ENCODE measurements at regions not wholly inside any gene's neighbourhood (a gene's known extent, or its start where the extent isn't known, plus 50 kb on each side); places are given as distances from the start of the nearest gene placed in this dataset.

DNA sequence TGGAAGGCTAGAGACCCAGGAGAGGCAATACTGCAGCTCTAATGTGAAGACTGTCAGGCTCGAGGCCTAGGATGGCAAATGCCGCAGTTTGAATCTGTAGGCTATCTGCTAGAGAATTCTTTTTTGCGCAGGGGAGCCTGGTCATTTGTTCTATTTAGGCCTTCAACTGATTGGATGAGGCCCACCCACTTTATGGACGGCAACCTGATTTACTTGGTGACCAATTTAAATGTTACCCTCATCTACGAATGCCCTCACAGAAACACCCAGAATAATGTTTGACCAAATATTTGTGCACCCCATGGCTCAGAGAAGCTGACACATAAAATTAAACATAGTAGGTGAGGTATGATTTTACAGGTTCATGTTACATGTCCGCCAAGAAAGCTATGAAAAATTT, 300.7 kb upstream of the GRM7 start:
- Histone ChIP-seq H2AFZ (ENCODE audit: low read length) (no peak overlapping the region), H3K4me3 (replicated peaks in 1 of 3; ENCODE audit: insufficient read depth in 1 of 3, low read depth in 2 of 3, low read length in 3 of 3) (no peak overlapping the region), H3K79me2 (ENCODE audit: insufficient read depth, low read length) (no peaks in the 10 kb centered on the region), H3K4me2 (ENCODE audit: low read depth, low read length) (no peak overlapping the region), H3K27ac (ENCODE audit: extremely low read length, insufficient read depth, low read length) (no peak overlapping the region), H3K36me3 (replicated peaks in 1 of 2; ENCODE audit: control insufficient read depth in 1 of 2, insufficient read depth in 2 of 2, low read length in 2 of 2) (no peaks in the 10 kb centered on the region), H3K27me3 (ENCODE audit: control insufficient read depth in 1 of 2, insufficient read depth in 2 of 2, low read length in 2 of 2) (no peaks in the 10 kb centered on the region), H3K9me3 (ENCODE audit: low read length) (peaks cover 75% of the 10 kb centered on the region), H3K9ac (ENCODE audit: insufficient read depth, low read depth, low read length) (no peak overlapping the region), H3K4me1 (ENCODE audit: insufficient read depth, low read length) (no peaks in the 10 kb centered on the region), H4K20me1 (ENCODE audit: insufficient read depth, low read length) (no peaks in the 10 kb centered on the region)
- ATAC-seq (no peak), FAIRE-seq (no peak), DNase-seq (ENCODE audit: low spot score) (no peak)
- ChIA-PET CTCF (ENCODE audit: low intra/inter-chr PET ratio, low total read pairs) (no interaction called here), POLR2A (no interaction called here)
- no peak for TF ChIP-seq ZNF430 (CRISPR knock-in tag; IDR thresholded peaks at IDR 0.05)
- TF ChIP-seq FLYWCH1 (CRISPR knock-in tag; IDR thresholded peaks at IDR 0.05): no peak
- TF ChIP-seq RXRA (CRISPR knock-in tag; IDR thresholded peaks at IDR 0.05): no peak
- TF ChIP-seq TRIM24 (CRISPR knock-in tag; IDR thresholded peaks at IDR 0.05): no peak
- no peak for TF ChIP-seq LCORL (IDR thresholded peaks at IDR 0.05)
- TF ChIP-seq LCORL (CRISPR knock-in tag; IDR thresholded peaks at IDR 0.05): no peak
- TF ChIP-seq GZF1 (CRISPR knock-in tag; IDR thresholded peaks at IDR 0.05): no peak
- TF ChIP-seq, protein P1, sequence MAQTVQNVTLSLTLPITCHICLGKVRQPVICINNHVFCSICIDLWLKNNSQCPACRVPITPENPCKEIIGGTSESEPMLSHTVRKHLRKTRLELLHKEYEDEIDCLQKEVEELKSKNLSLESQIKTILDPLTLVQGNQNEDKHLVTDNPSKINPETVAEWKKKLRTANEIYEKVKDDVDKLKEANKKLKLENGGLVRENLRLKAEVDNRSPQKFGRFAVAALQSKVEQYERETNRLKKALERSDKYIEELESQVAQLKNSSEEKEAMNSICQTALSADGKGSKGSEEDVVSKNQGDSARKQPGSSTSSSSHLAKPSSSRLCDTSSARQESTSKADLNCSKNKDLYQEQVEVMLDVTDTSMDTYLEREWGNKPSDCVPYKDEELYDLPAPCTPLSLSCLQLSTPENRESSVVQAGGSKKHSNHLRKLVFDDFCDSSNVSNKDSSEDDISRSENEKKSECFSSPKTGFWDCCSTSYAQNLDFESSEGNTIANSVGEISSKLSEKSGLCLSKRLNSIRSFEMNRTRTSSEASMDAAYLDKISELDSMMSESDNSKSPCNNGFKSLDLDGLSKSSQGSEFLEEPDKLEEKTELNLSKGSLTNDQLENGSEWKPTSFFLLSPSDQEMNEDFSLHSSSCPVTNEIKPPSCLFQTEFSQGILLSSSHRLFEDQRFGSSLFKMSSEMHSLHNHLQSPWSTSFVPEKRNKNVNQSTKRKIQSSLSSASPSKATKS (CRISPR knock-in tag; IDR thresholded peaks at IDR 0.05): no peak
- TF ChIP-seq TAF1 (CRISPR knock-in tag; IDR thresholded peaks at IDR 0.05): no peak
- no peak for TF ChIP-seq NFKBIZ (CRISPR knock-in tag; IDR thresholded peaks at IDR 0.05)
- no TSS peak for BruUV-seq (replicated peaks)
- 48% methylated on average over 5 of the region's 6 CpGs for WGBS (ENCODE audit: low lambda C conversion rate)
- in situ Hi-C loops (cut with HindIII; ENCODE audit: extremely low pct_ligation_motif_present, low pct_unique_long_range_greater_than_20kb) (no loop called here), intact Hi-C loops (cut with micrococcal nuclease; ENCODE audit: unreplicated experiment) (no loop called here)

DNA sequence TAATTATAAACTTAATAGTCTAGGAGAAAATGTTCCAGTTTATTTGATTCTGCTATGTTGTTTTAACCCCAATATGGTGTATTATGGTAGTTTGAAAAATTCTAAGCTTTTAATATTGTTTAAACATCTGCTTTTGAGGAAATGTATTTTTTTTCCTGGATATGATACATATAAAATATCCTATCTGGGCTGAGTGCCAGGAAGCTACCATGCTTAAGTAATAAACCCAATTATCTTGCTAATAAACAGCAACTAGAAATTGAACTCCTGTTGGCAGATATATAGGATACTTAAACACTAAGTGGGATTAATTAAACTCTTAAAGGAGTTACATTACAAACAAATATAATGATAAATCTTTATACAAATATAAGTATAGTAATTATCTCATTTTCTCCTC, 293.7 kb upstream of the GRM7 start:
- H3K4me3 ChIP-seq (replicated peaks in 1 of 3; ENCODE audit: insufficient read depth in 1 of 3, low read depth in 2 of 3, low read length in 3 of 3): no peak overlapping the region
- no TSS peak for BruUV-seq (replicated peaks)
- H3K36me3 ChIP-seq (replicated peaks in 1 of 2; ENCODE audit: control insufficient read depth in 1 of 2, insufficient read depth in 2 of 2, low read length in 2 of 2): no peaks in the 10 kb centered on the region
- DNase-seq (ENCODE audit: low spot score) (no peak), FAIRE-seq (no peak), ATAC-seq (no peak)
- no peaks in the 10 kb centered on the region; the same call in 1 of the 2 replicates for H3K4me1 ChIP-seq (ENCODE audit: insufficient read depth, low read length)
- ChIA-PET CTCF (ENCODE audit: low intra/inter-chr PET ratio, low total read pairs) (no interaction called here), POLR2A (no interaction called here)
- no peaks in the 10 kb centered on the region for H3K79me2 ChIP-seq (ENCODE audit: insufficient read depth, low read length)
- H3K9me3 ChIP-seq (ENCODE audit: low read length): peaks cover 72% of the 10 kb centered on the region
- no peak for TF ChIP-seq HOXA5 (CRISPR knock-in tag; IDR thresholded peaks at IDR 0.05)
- no peak for TF ChIP-seq ELF1 (CRISPR knock-in tag; IDR thresholded peaks at IDR 0.05)
- TF ChIP-seq ZBTB21 (CRISPR knock-in tag; IDR thresholded peaks at IDR 0.05): no peak
- TF ChIP-seq, protein P2, sequence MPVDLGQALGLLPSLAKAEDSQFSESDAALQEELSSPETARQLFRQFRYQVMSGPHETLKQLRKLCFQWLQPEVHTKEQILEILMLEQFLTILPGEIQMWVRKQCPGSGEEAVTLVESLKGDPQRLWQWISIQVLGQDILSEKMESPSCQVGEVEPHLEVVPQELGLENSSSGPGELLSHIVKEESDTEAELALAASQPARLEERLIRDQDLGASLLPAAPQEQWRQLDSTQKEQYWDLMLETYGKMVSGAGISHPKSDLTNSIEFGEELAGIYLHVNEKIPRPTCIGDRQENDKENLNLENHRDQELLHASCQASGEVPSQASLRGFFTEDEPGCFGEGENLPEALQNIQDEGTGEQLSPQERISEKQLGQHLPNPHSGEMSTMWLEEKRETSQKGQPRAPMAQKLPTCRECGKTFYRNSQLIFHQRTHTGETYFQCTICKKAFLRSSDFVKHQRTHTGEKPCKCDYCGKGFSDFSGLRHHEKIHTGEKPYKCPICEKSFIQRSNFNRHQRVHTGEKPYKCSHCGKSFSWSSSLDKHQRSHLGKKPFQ (CRISPR knock-in tag; IDR thresholded peaks at IDR 0.05; ENCODE audit: insufficient replicate concordance): no peak
- TF ChIP-seq ZNF441 (CRISPR knock-in tag; IDR thresholded peaks at IDR 0.05; ENCODE audit: borderline replicate concordance): no peak
- H4K20me1 ChIP-seq (ENCODE audit: insufficient read depth, low read length): no peaks in the 10 kb centered on the region
- intact Hi-C loops (cut with micrococcal nuclease; ENCODE audit: unreplicated experiment) (no loop called here), in situ Hi-C loops (cut with HindIII; ENCODE audit: extremely low pct_ligation_motif_present, low pct_unique_long_range_greater_than_20kb) (no loop called here)
- H2AFZ ChIP-seq (ENCODE audit: low read length): no peak overlapping the region
- H3K27me3 ChIP-seq (ENCODE audit: control insufficient read depth in 1 of 2, insufficient read depth in 2 of 2, low read length in 2 of 2): no peaks in the 10 kb centered on the region
- H3K27ac ChIP-seq (ENCODE audit: extremely low read length, insufficient read depth, low read length): no peak overlapping the region
- H3K4me2 ChIP-seq (ENCODE audit: low read depth, low read length): no peak overlapping the region
- H3K9ac ChIP-seq (ENCODE audit: insufficient read depth, low read depth, low read length): no peak overlapping the region
